ENCODE measurements at regions not wholly inside any gene's neighbourhood (a gene's known extent, or its start where the extent isn't known, plus 50 kb on each side); places are given as distances from the start of the nearest gene placed in this dataset.

DNA sequence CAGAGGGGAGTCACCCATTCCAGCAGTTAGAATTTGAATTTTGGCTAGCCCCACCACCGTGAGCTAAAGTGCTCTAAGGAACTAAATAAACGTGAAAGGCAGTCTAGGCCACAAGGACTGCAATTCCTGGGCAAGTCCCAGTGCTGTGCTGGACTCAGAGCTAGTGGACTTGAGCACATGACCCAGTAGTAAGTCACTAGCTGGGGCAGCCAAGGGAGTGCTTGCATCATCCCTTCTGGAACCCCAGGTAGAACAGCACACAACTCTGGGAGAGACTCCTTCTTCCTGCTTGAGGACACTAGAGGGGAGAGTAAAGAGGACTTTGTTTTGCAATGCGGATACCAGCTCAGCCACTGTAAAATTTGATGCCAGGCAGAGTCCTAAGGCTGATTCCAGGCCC, 672.2 kb downstream of the CPS1 start:
- H2AK5ac ChIP-seq (ENCODE audit: low read depth, low read length): no peak overlapping the region
- no peak overlapping the region for H2BK20ac ChIP-seq (ENCODE audit: low read length)
- H2BK12ac ChIP-seq (ENCODE audit: low read depth, low read length): no peak overlapping the region
- CTCF ChIA-PET (ENCODE audit: partially characterized antibody): no interaction called here
- no peak overlapping the region for H2BK15ac ChIP-seq (ENCODE audit: low read length)
- H3K4me3 ChIP-seq (ENCODE audit: extremely low read depth in 1 of 4, insufficient read depth in 2 of 4, low read depth in 3 of 4, low read length in 4 of 4): no peak overlapping the region
- no peak overlapping the region for H3K18ac ChIP-seq (ENCODE audit: extremely low read depth, low read length)
- H3K9me3 ChIP-seq (ENCODE audit: insufficient read depth in 2 of 2, low read depth in 1 of 2, low read length in 1 of 2): no peaks in the 10 kb centered on the region
- no peak overlapping the region for H4K91ac ChIP-seq (replicated peaks; ENCODE audit: insufficient read length, low read length)
- H4K20me1 ChIP-seq (replicated peaks in 1 of 2; ENCODE audit: control insufficient read depth in 1 of 2, insufficient read depth in 2 of 2, low read length in 2 of 2): no peaks in the 10 kb centered on the region
- no peak overlapping the region for H3K4ac ChIP-seq (replicated peaks; ENCODE audit: insufficient read length, low read depth, low read length)
- no peak overlapping the region for H4K5ac ChIP-seq (ENCODE audit: insufficient read length, low read depth, low read length)
- H2BK120ac ChIP-seq (replicated peaks; ENCODE audit: low read depth, low read length): no peak overlapping the region
- H3K14ac ChIP-seq (ENCODE audit: insufficient read length): no peak overlapping the region
- POLR2A ChIA-PET (ENCODE audit: partially characterized antibody): no interaction called here
- 92% methylated on average over 3 of the region's 3 CpGs; no CpG with 5 or more reads in 1 of the 2 experiments for WGBS, 2 experiments (ENCODE audit: extremely low coverage in 1 of 2, insufficient coverage in 1 of 2, insufficient read length in 1 of 2, insufficient replicate concordance in 2 of 2, low coverage in 1 of 2, low lambda C conversion rate in 2 of 2, missing lambda C conversion rate in 1 of 2)
- H4K8ac ChIP-seq (ENCODE audit: extremely low read depth, insufficient read depth, low read length): no peak overlapping the region
- no peaks in the 10 kb centered on the region for H3K4me1 ChIP-seq (replicated peaks in 1 of 4; ENCODE audit: control insufficient read depth in 3 of 4, insufficient read depth in 4 of 4, low read length in 3 of 4)
- no peaks in the 10 kb centered on the region for H3K36me3 ChIP-seq (ENCODE audit: control insufficient read depth in 2 of 4, insufficient read depth in 4 of 4, low read length in 3 of 4)
- no peak overlapping the region for H3K23ac ChIP-seq (ENCODE audit: insufficient read length)
- H3K27ac ChIP-seq (ENCODE audit: low read depth, low read length): no peak overlapping the region
- no peak overlapping the region for H3K56ac ChIP-seq (replicated peaks; ENCODE audit: insufficient read length, low read depth, low read length)
- no peaks in the 10 kb centered on the region for H3K79me1 ChIP-seq (ENCODE audit: low read depth, low read length)
- H3K4me2 ChIP-seq (ENCODE audit: insufficient read depth in 1 of 2, low read depth in 2 of 2, low read length in 2 of 2): no peak overlapping the region
- no peak overlapping the region for H3K9ac ChIP-seq (replicated peaks in 1 of 4; ENCODE audit: extremely low read depth in 1 of 4, low read depth in 3 of 4, low read length in 3 of 4)
- no peak overlapping the region; the same call in 1 of the 2 replicates for H2BK5ac ChIP-seq (ENCODE audit: low read depth, low read length)
- DNase-seq (ENCODE audit: low read depth in 1 of 2, low spot score in 2 of 2): no peak
- FAIRE-seq: no peak
- 0 out of 2 replicates have a peak overlapping the region, but pooled peaks have one; percentile 30 for H2AFZ ChIP-seq (ENCODE audit: low read length)
- no peaks in the 10 kb centered on the region for H3K27me3 ChIP-seq (replicated peaks in 1 of 4; ENCODE audit: control insufficient read depth in 3 of 4, extremely low read depth in 1 of 4, insufficient read depth in 3 of 4, low read length in 3 of 4)
- H3K23me2 ChIP-seq (ENCODE audit: low read depth, low read length): no peaks in the 10 kb centered on the region
- H3K79me2 ChIP-seq (ENCODE audit: control insufficient read depth in 1 of 2, insufficient read depth in 2 of 2, low read length in 2 of 2): no peaks in the 10 kb centered on the region
- TF ChIP-seq CTCF (IDR thresholded peaks at IDR 0.05; ENCODE audit: control extremely low read depth in 1 of 3, insufficient read depth in 1 of 3, low read depth in 1 of 3, low read length in 3 of 3) (no peak), GTF2F1 (IDR thresholded peaks at IDR 0.05; ENCODE audit: borderline replicate concordance, low read depth, low read length) (no peak), HDAC2 (IDR thresholded peaks at IDR 0.05; ENCODE audit: borderline replicate concordance in 1 of 2, low read depth in 2 of 2, low read length in 2 of 2) (no peak), SUZ12 (IDR thresholded peaks at IDR 0.05; ENCODE audit: low read length) (no peak), ATF2 (IDR thresholded peaks at IDR 0.05; ENCODE audit: low read length) (no peak), SRF (IDR thresholded peaks at IDR 0.05; ENCODE audit: low read depth, low read length) (no peak), EP300 (IDR thresholded peaks at IDR 0.05; ENCODE audit: borderline replicate concordance in 1 of 2, low read depth in 2 of 2, low read length in 2 of 2) (no peak), POLR2A (IDR thresholded peaks at IDR 0.05; ENCODE audit: control extremely low read depth in 1 of 2, low read depth in 2 of 2, low read length in 2 of 2) (no peak), CBX5 (IDR thresholded peaks at IDR 0.05; ENCODE audit: low read depth, low read length) (no peak), TAF7 (optimal IDR thresholded peaks at IDR 0.05; ENCODE audit: borderline replicate concordance, low read depth, low read length) (no peak)
